H9 (cell line): ENCODE measurements at regions not wholly inside any gene's neighbourhood (a gene's known extent, or its start where the extent isn't known, plus 50 kb on each side); places are given as distances from the start of the nearest gene placed in this dataset.
A peak's percentile ranks its signal among the peaks of the same experiment; 100 is the strongest.

Source experiments
- DNase-seq: peaks from one replicate; pipeline ENCODE4 v3.0.0-alpha.2; 2017
- H2AFZ ChIP-seq: one replicate; pipeline ENCODE4 v1.6.1; 2013; ENCODE audit warnings: mild to moderate bottlenecking, low read length, control low read depth, moderate library complexity
- H2AK5ac ChIP-seq: 2 replicates; pipeline ENCODE4 v1.6.1; 2013; ENCODE audit warnings: low read length, control low read depth, mixed read lengths; ENCODE audit not compliant: insufficient read length
- H2BK120ac ChIP-seq: one replicate; pipeline ENCODE4 v1.6.1; 2013; ENCODE audit warnings: low read depth, mild to moderate bottlenecking, low read length, control low read depth, inconsistent platforms; ENCODE audit not compliant: poor library complexity, severe bottlenecking
- H2BK12ac ChIP-seq: 2 replicates; pipeline ENCODE4 v1.6.1; 2013; ENCODE audit warnings: low read length, control low read depth, mixed read lengths, low read depth; ENCODE audit not compliant: insufficient read length
- H2BK15ac ChIP-seq: 2 replicates; pipeline ENCODE4 v1.6.1; 2013; ENCODE audit warnings: low read depth, low read length, control low read depth
- H2BK20ac ChIP-seq: one replicate; pipeline ENCODE4 v1.6.1; 2013; ENCODE audit warnings: low read depth, mild to moderate bottlenecking, low read length, control low read depth, inconsistent platforms; ENCODE audit not compliant: poor library complexity, severe bottlenecking
- H2BK5ac ChIP-seq: 2 replicates; pipeline ENCODE4 v1.6.1; 2013; ENCODE audit warnings: low read length, control low read depth, mixed read lengths; ENCODE audit not compliant: insufficient read length
- H3K14ac ChIP-seq: 2 replicates; pipeline ENCODE4 v1.6.1; 2013; ENCODE audit warnings: low read length, control low read depth; ENCODE audit not compliant: insufficient read depth
- H3K18ac ChIP-seq: 2 replicates; pipeline ENCODE4 v1.6.1; 2013; ENCODE audit warnings: low read depth, mild to moderate bottlenecking, mixed read lengths, low read length, control low read depth; ENCODE audit not compliant: insufficient read length
- H3K23ac ChIP-seq: 2 replicates; pipeline ENCODE4 v1.6.1; 2013; ENCODE audit warnings: low read length, control low read depth, mixed read lengths, low read depth; ENCODE audit not compliant: insufficient read length
- H3K23me2 ChIP-seq: 2 replicates; pipeline ENCODE4 v1.6.1; 2013; ENCODE audit warnings: low read depth, mild to moderate bottlenecking, mixed read lengths, low read length, control low read depth; ENCODE audit not compliant: insufficient read length, poor library complexity, severe bottlenecking
- H3K27ac ChIP-seq: 2 replicates; pipeline ENCODE4 v1.5.1; 2013; ENCODE audit warnings: low read length, control low read depth, mixed read lengths, low read depth; ENCODE audit not compliant: insufficient read length
- H3K27me3 ChIP-seq: 2 replicates; pipeline ENCODE4 v1.6.1; 2013; ENCODE audit warnings: low read length, control low read depth, inconsistent platforms; ENCODE audit not compliant: insufficient read depth
- H3K4ac ChIP-seq: 2 replicates; pipeline ENCODE4 v1.6.1; 2013; ENCODE audit warnings: low read depth, mild to moderate bottlenecking, control low read depth, inconsistent platforms, low read length, moderate library complexity
- H3K4me1 ChIP-seq: 2 replicates; pipeline ENCODE4 v1.6.1; 2013; ENCODE audit warnings: low read length, control low read depth, inconsistent platforms; ENCODE audit not compliant: insufficient read depth
- H3K4me2 ChIP-seq: 2 replicates; pipeline ENCODE4 v1.6.1; 2013; ENCODE audit warnings: low read length, control low read depth, mixed read lengths; ENCODE audit not compliant: insufficient read length, insufficient read depth
- H3K56ac ChIP-seq: 2 replicates; pipeline ENCODE4 v1.6.1; 2013; ENCODE audit warnings: low read depth, mild to moderate bottlenecking, mixed read lengths, low read length, control low read depth; ENCODE audit not compliant: insufficient read length
- H3K79me1 ChIP-seq: 2 replicates; pipeline ENCODE4 v1.6.1; 2013; ENCODE audit warnings: low read depth, mild to moderate bottlenecking, moderate library complexity, low read length, control low read depth, inconsistent platforms; ENCODE audit not compliant: insufficient read depth, poor library complexity, severe bottlenecking
- H3K79me2 ChIP-seq: 2 replicates; pipeline ENCODE4 v1.6.1; 2013; ENCODE audit warnings: low read length, control low read depth, inconsistent platforms; ENCODE audit not compliant: insufficient read depth
- H3K9ac ChIP-seq: 2 replicates; pipeline ENCODE4 v1.6.1; 2013; ENCODE audit warnings: low read length, control low read depth, mixed read lengths; ENCODE audit not compliant: insufficient read length; ENCODE audit errors: extremely low read depth
- H3K9me3 ChIP-seq: one replicate; pipeline ENCODE4 v1.6.1; 2013; ENCODE audit warnings: low read depth, low read length, inconsistent platforms; ENCODE audit not compliant: control insufficient read depth
- H3T11ph ChIP-seq: one replicate; pipeline ENCODE4 v1.6.1; 2013; ENCODE audit warnings: mild to moderate bottlenecking, low read length, control low read depth, inconsistent platforms
- H4K20me1 ChIP-seq: one replicate; pipeline ENCODE4 v1.6.1; 2013; ENCODE audit not compliant: control insufficient read depth, insufficient read length, insufficient read depth
- H4K5ac ChIP-seq: 2 replicates; pipeline ENCODE4 v1.6.1; 2013; ENCODE audit warnings: low read depth, mild to moderate bottlenecking, mixed read lengths, low read length, control low read depth; ENCODE audit not compliant: insufficient read length
- H4K8ac ChIP-seq: replicated peaks from 2 replicates; pipeline ENCODE4 v1.6.1; 2013; ENCODE audit warnings: low read length, control low read depth, mixed read lengths, low read depth; ENCODE audit not compliant: insufficient read length
- H4K91ac ChIP-seq: 2 replicates; pipeline ENCODE4 v1.6.1; 2013; ENCODE audit warnings: low read depth, mild to moderate bottlenecking, moderate library complexity, mixed read lengths, low read length, control low read depth; ENCODE audit not compliant: insufficient read length
- H3K27ac Mint-ChIP-seq, 3 experiments: 2 replicates in 2 of 3; 3 replicates in 1 of 3; pipeline ENCODE4 v1.8.0; 2020 to 2021; ENCODE audit warnings: mixed read lengths in 3 of 3, mild to moderate bottlenecking in 1 of 3, moderate library complexity in 1 of 3
- H3K27me3 Mint-ChIP-seq: 2 replicates; pipeline ENCODE4 v1.8.0; 2021; ENCODE audit warnings: low read depth, mild to moderate bottlenecking, moderate library complexity, mixed read lengths
- H3K36me3 Mint-ChIP-seq, 3 experiments: 2 replicates in 2 of 3; 3 replicates in 1 of 3; pipeline ENCODE4 v1.8.0; 2020 to 2021; ENCODE audit warnings: low read depth in 3 of 3, mixed read lengths in 3 of 3; ENCODE audit not compliant: insufficient read depth in 1 of 3
- H3K4me1 Mint-ChIP-seq, 2 experiments: 2 replicates each; pipeline ENCODE4 v1.8.0; 2020; ENCODE audit warnings: mixed read lengths in 2 of 2
- H3K4me3 Mint-ChIP-seq, 2 experiments: 2 replicates in 1 of 2; 3 replicates in 1 of 2; pipeline ENCODE4 v1.8.0; 2020 to 2021; ENCODE audit warnings: mild to moderate bottlenecking in 2 of 2, mixed read lengths in 2 of 2, moderate library complexity in 1 of 2
- H3K9me3 Mint-ChIP-seq, 2 experiments: 2 replicates in 1 of 2; 3 replicates in 1 of 2; pipeline ENCODE4 v1.8.0; 2020; ENCODE audit warnings: mild to moderate bottlenecking in 2 of 2, mixed read lengths in 2 of 2, moderate library complexity in 1 of 2
- CTCF ChIP-seq: fragments of 200-600 bp; sonication (generic); conservative IDR thresholded peaks from 3 replicates; pipeline ENCODE4 v1.8.0; 2021; ENCODE audit warnings: antibody characterized with exemption, mild to moderate bottlenecking
- WGBS: extraction: QIAGEN DNeasy Blood & Tissue Kit; methylation state at CpG from one replicate; pipeline ENCODE4 v1.1.7; 2013; ENCODE audit warnings: missing lambda C conversion rate, low lambda C conversion rate, mixed read lengths; ENCODE audit not compliant: insufficient read length; ENCODE audit errors: extremely low coverage; 5-methylcytosine and 5-hydroxymethylcytosine counted together

GRCh38 chr2:203612246-203612645 lies 77.1 kb upstream of the RAPH1 start:
- Histone ChIP-seq H3K4me1 (no peaks in the 10 kb centered on the region; the same call in 1 of the 2 replicates), H2BK5ac (no peak overlapping the region), H3K79me1 (no peaks in the 10 kb centered on the region), H3K18ac (no peak overlapping the region), H3K23me2 (no peaks in the 10 kb centered on the region), H4K20me1 (no peaks in the 10 kb centered on the region), H3K4ac (no peak overlapping the region), H3K9ac (no peak overlapping the region), H2BK15ac (no peak overlapping the region), H2AK5ac (no peak overlapping the region), H2BK20ac (no peak overlapping the region), H3K4me2 (no peak overlapping the region), H2AFZ (no peak overlapping the region), H3K14ac (no peak overlapping the region), H3T11ph (no peak overlapping the region), H4K8ac (no peak overlapping the region), H3K56ac (no peak overlapping the region), H2BK120ac (no peak overlapping the region), H4K91ac (no peak overlapping the region), H3K79me2 (no peaks in the 10 kb centered on the region), H2BK12ac (no peak overlapping the region), H3K27me3 (no peaks in the 10 kb centered on the region), H4K5ac (no peak overlapping the region), H3K9me3 (no peaks in the 10 kb centered on the region), H3K23ac (no peak overlapping the region), H3K27ac (no peak overlapping the region)
- Mint-ChIP-seq H3K36me3 (no peaks in the 10 kb centered on the region), H3K9me3 (no peaks in the 10 kb centered on the region), H3K4me1 (peaks cover 2 to 8% of the 10 kb centered on the region in 2 experiments), H3K27ac (peak overlapping the region in 1 of 3 experiments; percentile 32; a peak in 1 of 7 replicates), H3K4me3 (no peak overlapping the region), H3K27me3 (no peaks in the 10 kb centered on the region; the same call in 1 of the 2 replicates)
- WGBS: no CpG with 5 or more reads among the region's 4 CpGs
- no peak for TF ChIP-seq CTCF
- DNase-seq: no peak
